ENCODE measurements at regions not wholly inside any gene's neighbourhood (a gene's known extent, or its start where the extent isn't known, plus 50 kb on each side); places are given as distances from the start of the nearest gene placed in this dataset.
"Not testable (repeated sequence)": the region's sequence is repeated elsewhere in the genome, so short reads cannot be mapped to it uniquely, and the experiment has no call there.

- DNase-seq, result not testable (repeated sequence)
These were observed 691.6 kb downstream of the EFNA5 start for GRCh38 chr5:106979178-106979577.

- DNase-seq, result not testable (repeated sequence)
These were observed 692.1 kb downstream of the EFNA5 start for GRCh38 chr5:106978582-106979165.

GRCh38 chr5:106976363-106976762 lies 694.4 kb downstream of the EFNA5 start:
- no peak for DNase-seq

GRCh38 chr5:106974272-106974671 lies 696.5 kb downstream of the EFNA5 start:
- no peak for DNase-seq

GRCh38 chr5:106966686-106967315 lies 703.9 kb downstream of the EFNA5 start:
- DNase-seq, result no peak

- no peak for DNase-seq
These were observed 706.6 kb downstream of the EFNA5 start for GRCh38 chr5:106964132-106964531.

- DNase-seq, result no peak
These were observed 707.1 kb downstream of the EFNA5 start for GRCh38 chr5:106963630-106964029.

- no peak for DNase-seq
These were observed 708.1 kb downstream of the EFNA5 start for GRCh38 chr5:106962464-106963230.

GRCh38 chr5:106959387-106959786 lies 711.4 kb downstream of the EFNA5 start:
- DNase-seq, result no peak

GRCh38 chr5:106957336-106957735 lies 713.4 kb downstream of the EFNA5 start:
- DNase-seq, result no peak

GRCh38 chr5:106956886-106957285 lies 713.9 kb downstream of the EFNA5 start:
- no peak for DNase-seq

GRCh38 chr5:106956187-106956586 lies 714.5 kb downstream of the EFNA5 start:
- no peak for DNase-seq

GRCh38 chr5:106940986-106941385 lies 729.8 kb downstream of the EFNA5 start:
- DNase-seq, result no peak

GRCh38 chr5:106940301-106940846 lies 730.4 kb downstream of the EFNA5 start:
- no peak for DNase-seq

- no peak for DNase-seq
These were observed 747.3 kb downstream of the EFNA5 start for GRCh38 chr5:106923409-106923808.

- DNase-seq, result no peak
These were observed 749.2 kb downstream of the EFNA5 start for GRCh38 chr5:106921567-106921966.

- no peak for DNase-seq
These were observed 760.3 kb downstream of the EFNA5 start for GRCh38 chr5:106910486-106910885.

GRCh38 chr5:106909716-106910115 lies 761.0 kb downstream of the EFNA5 start:
- DNase-seq, result no peak

GRCh38 chr5:106907979-106908378 lies 762.8 kb downstream of the EFNA5 start:
- DNase-seq, result no peak

- DNase-seq, result no peak
These were observed 764.5 kb downstream of the EFNA5 start for GRCh38 chr5:106906199-106906598.

- DNase-seq, result no peak
These were observed 775.8 kb downstream of the EFNA5 start for GRCh38 chr5:106894964-106895363.

- no peak for DNase-seq
These were observed 788.7 kb downstream of the EFNA5 start for GRCh38 chr5:106882035-106882434.

GRCh38 chr5:106880656-106881055 lies 790.1 kb downstream of the EFNA5 start:
- no peak for DNase-seq
